IMR-90 (cell line): ENCODE measurements at regions not wholly inside any gene's neighbourhood (a gene's known extent, or its start where the extent isn't known, plus 50 kb on each side); places are given as distances from the start of the nearest gene placed in this dataset.

ENCODE experiments used
- POLR2A ChIP-seq: IDR thresholded peaks from 2 replicates; pipeline ENCODE4 v1.6.1; 2012; ENCODE audit warnings: mild to moderate bottlenecking, low read depth, low read length
- RCOR1 ChIP-seq: IDR thresholded peaks from 2 replicates; pipeline ENCODE4 v1.6.1; 2012; ENCODE audit warnings: mild to moderate bottlenecking, low read length, improper control_type of control experiment; ENCODE audit not compliant: insufficient replicate concordance
- TF ChIP-seq, protein P1 (sequence below): conservative IDR thresholded peaks from 2 replicates; pipeline ENCODE4 v1.5.1; 2012; ENCODE audit warnings: mild to moderate bottlenecking, low read depth, low read length, improper control_type of control experiment

GRCh38 chr18:70985948-70986347 lies 697.1 kb downstream of the SOCS6 start:
- TF ChIP-seq RCOR1 (no peak), POLR2A (no peak)
- TF ChIP-seq, protein P1, sequence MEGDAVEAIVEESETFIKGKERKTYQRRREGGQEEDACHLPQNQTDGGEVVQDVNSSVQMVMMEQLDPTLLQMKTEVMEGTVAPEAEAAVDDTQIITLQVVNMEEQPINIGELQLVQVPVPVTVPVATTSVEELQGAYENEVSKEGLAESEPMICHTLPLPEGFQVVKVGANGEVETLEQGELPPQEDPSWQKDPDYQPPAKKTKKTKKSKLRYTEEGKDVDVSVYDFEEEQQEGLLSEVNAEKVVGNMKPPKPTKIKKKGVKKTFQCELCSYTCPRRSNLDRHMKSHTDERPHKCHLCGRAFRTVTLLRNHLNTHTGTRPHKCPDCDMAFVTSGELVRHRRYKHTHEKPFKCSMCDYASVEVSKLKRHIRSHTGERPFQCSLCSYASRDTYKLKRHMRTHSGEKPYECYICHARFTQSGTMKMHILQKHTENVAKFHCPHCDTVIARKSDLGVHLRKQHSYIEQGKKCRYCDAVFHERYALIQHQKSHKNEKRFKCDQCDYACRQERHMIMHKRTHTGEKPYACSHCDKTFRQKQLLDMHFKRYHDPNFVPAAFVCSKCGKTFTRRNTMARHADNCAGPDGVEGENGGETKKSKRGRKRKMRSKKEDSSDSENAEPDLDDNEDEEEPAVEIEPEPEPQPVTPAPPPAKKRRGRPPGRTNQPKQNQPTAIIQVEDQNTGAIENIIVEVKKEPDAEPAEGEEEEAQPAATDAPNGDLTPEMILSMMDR = no peak
